Kidney capillary endothelial cell (primary cell): ENCODE measurements at regions not wholly inside any gene's neighbourhood (a gene's known extent, or its start where the extent isn't known, plus 50 kb on each side); places are given as distances from the start of the nearest gene placed in this dataset.
"Not testable (repeated sequence)": the region's sequence is repeated elsewhere in the genome, so short reads cannot be mapped to it uniquely, and the experiment has no call there.

Experiments used
- DNase-seq: peaks from one replicate; pipeline ENCODE4 v3.0.0-alpha.2; 2018; ENCODE audit warnings: low spot score

DNA sequence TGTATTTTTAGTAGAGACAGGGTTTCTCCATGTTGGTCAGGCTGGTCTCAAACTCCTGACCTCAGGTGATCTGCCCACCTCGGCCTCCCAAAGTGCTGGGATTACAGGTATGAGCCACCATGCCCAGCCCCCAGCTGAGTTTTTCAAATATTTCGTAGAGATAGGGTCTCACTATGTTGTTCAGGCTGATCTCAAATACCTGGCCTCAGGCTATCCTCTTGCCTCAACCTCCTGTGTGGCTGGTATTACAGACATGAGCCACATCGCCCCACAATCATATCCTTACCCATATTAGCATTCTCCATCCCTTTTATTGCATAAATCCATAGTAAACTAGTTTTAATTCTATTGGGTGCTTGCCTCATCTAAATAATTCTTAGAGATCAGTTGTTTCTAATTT is 157.6 kb upstream of the HEY2 start:
- DNase-seq, result not testable (repeated sequence)

DNA sequence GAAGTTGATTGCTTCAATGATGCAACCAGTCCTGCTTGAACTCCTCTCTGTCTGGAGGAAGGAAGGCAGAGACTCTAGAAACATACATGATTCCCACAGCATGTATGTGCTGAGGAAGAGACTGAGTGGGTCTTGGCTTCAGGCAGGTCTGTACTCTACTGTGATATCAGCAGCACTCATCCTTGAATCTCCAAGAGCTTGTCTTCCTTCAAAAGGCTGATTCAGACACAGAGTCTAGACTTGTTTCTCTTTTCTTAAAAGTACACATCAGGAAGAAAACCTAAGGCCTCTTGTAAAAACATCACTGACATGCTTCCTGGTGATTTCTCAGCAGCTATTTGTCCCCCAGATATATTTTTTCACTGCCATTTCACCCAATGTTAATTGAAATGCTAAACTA is 155.7 kb upstream of the HEY2 start:
- no peak for DNase-seq

DNA sequence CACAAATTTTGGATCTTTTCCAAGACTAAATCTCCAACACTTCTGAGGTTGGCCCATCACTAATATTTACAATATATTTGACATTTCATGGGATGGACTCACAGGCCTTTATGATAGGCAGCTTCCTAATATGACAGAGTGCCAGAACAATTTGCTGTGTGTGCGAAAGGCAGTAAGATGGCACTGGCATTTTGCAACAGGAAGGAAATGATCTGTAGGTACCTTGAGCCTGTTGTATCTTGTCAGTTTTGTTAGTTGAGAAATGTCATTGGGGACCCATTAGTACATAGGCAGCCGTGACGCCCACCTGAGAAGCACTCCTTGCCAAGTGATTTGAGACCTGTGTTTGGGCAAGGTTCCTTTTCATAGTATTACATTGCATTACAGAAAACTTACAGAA is 153.4 kb upstream of the HEY2 start:
- no peak for DNase-seq

DNA sequence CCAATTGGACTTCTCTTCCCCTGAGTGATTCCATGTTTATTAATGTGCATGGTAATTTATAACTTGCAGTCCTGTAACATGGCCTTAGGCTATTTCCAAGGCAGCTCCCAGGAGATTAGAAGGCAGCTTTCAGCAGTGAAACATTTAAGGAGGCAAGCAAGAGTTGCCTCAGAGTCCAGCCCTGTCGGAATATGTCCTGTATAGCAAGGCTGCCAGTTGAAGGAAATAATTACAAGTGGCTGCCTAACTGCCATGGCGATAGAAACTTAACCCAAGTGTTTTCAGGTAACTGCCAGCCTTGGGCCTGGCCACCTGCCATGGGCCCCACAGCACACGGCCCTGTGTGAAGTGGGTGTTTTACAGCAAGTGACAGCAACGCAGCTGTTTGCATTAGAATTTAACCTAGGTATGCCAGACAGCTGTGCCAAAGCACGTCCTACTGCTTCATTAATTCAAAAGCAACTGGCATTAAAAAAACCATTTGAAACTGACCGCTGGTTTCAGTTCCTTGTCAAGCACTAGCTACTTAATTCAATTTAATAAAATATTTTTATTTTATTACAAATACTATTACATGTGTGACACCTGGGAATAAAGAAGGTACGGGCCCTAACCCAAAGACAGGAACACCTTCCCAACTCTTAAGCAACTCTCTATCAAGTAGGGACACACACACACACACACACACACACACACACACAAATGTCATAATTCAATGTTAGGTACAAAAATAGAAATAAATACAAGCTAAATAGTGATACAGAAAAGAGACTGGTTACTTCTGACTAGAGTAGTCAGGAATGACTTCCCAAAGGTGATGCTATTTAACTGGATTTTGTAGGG is 151.8 kb upstream of the HEY2 start:
- DNase-seq, result no peak

DNA sequence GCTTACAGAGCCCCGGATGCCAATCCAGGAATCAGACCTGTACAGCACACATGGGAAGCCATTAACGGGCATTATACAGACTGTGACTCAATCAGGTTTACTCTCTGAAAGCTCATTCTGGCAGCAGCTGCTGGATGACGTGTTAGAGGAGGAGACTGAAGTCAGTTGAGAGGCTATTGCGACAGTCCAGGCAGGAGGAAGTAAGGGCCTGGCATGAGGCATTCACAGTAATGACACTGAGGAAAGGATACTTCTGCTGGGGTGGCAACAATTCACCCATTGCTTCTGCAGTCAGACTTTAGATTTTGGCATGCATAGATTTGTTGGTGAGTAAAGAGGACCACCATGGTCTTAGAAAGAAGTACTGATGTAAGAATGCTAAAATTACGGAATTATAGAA is 151.0 kb upstream of the HEY2 start:
- DNase-seq, result no peak

DNA sequence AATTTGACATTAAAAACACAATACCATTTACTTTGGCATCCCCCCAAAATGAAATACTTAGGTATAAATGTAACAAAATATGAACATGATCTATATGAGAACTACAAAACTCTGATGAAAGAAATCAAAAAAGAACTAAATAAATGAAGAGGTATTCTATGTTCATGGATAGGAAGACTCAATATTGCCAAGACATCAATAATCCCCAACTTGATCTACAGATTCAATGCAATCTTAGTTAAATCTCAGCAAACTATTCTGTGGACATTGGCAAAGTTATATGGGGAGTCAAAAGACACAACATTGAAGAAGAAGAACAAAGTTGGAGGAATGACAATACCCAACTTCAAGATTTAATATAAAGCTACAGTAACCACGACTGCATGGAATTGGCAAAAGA is 145.2 kb upstream of the HEY2 start:
- no peak for DNase-seq

DNA sequence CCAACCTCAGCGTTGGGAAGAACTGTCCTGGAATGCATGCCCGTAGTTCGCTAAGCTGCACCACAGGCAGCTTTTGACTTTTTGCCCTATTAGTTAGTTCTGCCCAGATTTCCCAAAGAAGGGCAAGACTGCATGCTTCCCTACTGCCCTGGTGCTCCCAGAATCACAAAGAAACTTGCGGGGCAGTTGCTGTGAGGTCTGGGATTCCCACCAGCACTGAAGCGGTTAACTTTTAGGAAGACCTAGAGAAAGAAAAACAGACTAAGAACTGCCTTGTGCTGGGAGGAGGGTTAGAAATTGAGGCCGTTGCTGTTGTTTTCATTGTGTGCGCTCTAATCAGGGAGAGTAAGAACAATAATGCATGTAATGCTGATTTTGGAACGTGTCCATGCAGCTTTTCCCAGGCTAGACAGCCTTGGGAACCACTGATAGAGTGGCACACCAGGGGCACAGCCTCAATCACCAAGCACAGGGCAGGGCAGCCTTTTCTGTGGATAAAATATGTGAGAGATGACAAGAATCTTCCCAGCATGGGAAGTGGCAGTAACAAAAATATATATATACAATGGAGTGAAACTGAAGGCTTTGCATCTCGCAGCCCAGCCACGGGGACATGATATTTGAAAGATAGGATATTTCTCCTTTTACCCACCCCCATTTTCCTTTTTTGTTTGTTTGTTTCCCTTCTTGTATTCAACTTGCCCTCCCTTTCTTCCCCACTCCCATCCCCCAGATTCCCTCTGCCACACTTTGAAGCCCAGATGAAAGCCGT is 137.7 kb upstream of the HEY2 start:
- no peak for DNase-seq

DNA sequence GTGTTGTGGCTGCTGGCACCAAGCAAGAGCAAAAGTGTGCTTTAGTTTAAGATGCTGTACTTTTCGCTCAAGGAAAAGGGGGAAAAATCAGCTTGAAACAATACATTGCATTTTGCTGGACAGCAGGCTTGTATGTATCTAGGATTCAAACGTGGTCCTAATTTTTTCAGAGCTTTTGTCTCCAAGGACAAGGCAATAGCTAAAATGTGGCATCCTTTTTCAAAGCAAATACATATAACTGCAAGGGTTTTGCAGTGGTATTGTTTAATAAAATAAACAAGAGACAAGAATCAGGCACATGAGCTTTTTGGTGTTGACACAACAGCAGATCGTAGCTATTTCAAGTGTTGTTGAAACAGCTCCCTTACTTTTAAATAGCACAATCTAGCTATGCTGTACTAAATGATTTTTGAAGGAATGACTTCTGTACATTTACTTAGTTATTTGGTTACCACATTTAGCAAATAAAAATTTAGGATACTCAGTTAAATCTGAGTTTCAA is 137.0 kb upstream of the HEY2 start:
- DNase-seq, result no peak

DNA sequence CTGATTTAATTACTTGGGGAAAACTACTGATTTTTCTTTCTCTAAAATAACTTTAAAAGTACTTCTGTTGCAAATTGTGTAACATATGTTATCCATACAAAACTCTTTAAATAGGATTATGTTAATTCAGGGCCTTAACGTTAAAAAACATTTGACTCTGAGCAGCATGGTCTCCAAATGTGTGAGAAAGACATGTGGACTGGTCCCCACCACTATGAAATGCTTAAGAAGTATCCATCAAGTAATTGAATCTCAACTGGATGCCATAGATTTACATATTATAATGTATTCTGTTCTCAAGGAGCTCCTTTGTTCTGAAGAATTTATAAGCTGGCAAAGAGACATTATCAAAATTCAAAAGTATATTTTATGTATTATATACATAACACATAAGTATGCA is 130.8 kb upstream of the HEY2 start:
- DNase-seq, result no peak

DNA sequence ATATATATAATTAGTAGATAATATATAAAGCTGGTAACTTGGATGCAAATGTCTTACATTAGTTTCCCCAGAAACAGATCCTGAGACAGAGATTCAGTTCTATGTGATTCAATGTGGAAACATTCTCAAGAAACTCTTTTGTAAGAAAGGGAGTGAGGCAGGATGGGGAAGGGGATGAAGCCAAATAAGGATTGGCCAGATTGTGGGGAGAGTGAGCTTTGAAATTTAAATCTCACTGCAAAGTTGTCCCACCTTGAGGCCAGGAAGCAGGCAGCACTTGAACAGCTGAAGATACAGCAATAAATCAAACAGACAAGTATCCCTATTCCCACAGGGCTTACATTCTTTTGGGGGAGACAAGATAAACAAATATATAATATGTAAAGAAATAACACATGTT is 126.3 kb upstream of the HEY2 start:
- no peak for DNase-seq

DNA sequence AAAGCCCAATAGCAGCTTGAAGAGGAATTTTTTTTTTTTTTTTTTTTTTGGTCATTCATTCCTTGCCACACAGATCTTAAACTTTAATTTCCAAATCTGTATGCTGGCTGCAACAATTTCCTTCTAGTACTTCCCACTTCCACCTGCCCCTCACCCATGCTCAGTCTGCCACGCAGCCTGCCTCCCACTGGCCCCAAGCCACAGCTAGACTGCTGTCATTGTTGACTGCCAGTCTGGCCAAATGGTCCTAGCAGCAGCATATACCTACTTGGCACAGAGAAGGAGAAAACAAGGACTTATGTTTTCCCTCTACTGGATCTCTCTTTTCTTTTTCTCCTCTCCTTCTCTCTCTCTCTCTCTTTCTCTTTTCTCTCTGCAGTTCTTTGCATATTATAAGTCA is 118.3 kb upstream of the HEY2 start:
- no peak for DNase-seq

DNA sequence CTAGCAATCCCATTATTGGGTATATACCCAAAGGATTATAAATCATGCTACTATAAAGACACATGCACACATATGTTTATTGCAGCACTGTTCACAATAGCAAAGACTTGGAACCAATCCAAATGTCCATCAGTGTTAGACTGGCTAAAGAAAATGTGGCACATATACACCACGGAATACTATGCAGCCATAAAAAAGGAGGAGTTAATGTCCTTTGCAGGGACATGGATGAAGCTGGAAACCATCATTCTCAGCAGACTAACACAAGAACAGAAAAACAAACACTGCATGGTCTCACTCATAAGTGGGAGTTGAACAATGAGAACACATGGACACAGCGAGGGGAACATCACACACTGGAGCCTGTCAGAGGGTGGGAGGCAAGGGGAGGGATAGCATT is 113.4 kb upstream of the HEY2 start:
- not testable (repeated sequence) for DNase-seq

DNA sequence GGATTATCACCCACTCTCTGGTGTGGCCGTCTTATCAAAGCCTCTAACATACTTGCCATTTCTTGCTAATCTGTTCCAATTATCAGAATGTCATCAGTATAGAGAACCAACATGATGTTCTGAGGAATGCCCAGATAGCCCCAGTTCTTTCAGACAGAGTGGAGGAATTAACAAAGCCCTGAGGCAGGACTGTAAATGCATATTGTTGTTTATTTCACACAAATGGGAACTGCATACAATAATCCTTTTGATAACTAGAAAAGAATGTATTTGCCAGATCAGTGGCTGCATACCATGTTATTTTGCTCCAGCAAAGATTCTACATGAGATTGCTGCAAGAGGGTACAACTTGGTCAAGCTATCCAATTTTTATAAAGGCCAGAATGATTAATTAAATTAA is 112.8 kb upstream of the HEY2 start:
- DNase-seq, result no peak

DNA sequence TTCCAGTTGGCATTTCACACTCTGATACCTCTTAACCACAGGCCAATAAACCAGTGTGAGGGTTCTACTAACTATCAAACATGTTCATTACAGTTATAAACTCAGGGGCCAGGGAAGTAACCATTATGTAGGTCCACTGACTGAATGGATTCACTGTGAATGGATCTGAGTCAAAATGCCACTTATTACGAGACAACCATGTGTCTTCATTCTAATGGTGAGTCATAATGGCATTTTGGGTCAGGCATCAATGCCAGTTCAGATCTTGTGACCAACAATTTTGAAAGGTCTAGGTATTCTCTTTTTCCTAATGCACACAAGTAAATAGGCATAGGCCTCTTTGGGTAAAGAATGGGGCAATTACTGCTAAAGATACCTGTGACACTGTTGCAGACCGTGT is 112.2 kb upstream of the HEY2 start:
- DNase-seq, result no peak

DNA sequence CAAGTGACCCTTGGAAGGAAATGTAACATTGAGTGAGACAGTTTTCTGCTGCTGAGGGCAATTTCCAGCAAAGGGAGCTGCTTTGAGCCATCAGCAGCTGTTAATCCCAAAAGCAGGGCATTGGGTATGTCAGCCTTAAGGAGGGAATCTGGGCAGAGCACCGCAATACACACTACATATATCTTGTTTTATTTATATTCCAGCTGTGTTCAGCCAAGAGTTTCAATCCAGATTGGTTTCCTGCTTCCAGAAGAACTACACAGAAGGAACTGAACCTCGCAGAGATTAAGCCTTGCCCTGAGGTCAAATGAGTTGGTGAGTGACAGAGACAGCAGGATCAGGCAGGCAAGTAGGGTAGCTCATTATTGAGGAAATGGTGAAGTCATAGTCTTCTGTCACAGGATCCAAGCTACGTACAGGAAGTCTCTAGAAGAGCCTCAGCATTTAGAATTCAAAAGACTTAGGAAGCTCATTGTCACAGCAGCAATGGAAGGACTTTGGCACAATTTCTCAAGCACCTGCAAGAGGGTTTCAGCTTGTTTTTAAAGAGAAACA is 109.9 kb upstream of the HEY2 start:
- peak; percentile 84 for DNase-seq

DNA sequence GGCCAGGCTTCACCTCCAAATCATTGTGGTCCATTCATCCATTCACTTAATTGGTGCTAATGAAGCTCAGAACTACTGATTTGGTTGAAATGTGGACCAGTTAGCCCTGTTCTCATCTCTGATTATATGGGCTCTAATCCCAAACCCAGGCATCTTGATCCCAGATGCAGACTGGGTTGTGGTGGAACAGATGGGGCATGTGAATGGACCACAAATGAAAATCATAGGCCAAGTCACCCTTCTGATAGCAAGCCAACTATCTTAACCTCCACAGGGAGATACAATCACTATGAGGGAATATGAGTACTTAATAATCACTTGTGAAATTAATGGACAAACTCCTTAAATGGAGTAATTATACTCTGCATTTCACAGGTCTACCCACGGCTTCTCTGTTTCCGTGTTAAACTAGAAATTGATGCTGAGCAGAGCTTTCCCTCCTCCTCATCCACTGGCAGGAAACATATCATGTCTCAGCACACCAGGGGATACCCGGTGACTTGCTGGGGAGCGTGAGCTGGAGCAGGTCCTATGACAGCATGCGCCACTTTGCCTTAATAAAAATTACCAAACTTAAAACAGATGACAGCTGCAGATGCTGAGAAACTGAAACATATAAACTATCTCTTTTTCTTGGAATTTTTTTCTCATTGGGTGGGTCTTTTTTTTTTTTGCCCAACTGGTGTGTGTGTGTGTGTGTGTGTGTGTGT is 108.8 kb upstream of the HEY2 start:
- DNase-seq, result no peak

DNA sequence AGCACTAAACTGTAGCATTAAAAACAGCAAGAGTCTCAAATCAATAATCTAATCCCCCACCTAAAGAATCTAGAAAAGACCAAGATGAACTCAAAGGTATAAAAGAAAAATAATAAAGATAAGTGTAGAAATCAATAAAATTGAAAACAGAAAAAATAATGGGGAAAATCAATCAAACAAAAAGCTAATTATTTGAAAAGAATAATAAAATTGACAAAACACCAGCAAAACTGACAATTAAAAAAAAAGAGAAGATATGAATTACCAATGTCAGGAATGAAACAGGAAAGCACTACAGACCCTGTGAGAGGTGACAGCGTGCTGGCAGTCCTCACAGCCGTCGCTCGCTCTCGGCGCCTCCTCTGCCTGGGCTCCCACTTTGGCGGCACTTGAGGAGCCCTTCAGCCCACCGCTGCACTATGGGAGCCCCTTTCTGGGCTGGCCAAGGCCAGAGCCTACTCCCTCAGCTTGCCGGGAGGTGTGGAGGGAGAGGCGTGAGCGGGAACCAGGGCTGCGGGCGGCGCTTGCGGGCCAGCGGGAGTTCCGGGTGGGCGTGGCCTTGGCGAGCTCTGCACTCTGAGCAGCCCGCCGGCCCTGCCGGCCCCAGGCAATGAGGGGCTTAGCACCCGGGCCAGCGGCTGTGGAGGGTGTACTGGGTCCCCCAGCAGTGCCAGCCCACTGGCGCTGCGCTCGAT is 105.3 kb upstream of the HEY2 start:
- not testable (repeated sequence) for DNase-seq

DNA sequence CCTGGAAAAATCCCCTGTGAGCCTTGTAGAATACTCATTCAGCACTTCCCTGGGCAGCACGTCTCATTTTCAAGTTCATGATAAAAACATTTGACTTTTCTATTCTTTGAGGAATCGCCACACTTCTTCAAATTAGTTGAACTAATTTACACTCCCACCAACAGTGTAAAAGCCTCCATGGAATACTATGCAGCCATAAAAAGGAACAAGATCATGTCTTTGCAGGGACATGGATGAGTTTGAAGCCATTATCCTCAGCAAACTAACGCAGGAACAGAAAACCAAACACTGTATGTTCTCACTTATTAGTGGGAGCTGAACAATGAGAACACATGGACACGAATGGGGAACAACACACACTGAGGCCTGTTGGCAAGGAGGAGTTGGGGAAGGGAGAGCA is 102.0 kb upstream of the HEY2 start:
- DNase-seq, result no peak

DNA sequence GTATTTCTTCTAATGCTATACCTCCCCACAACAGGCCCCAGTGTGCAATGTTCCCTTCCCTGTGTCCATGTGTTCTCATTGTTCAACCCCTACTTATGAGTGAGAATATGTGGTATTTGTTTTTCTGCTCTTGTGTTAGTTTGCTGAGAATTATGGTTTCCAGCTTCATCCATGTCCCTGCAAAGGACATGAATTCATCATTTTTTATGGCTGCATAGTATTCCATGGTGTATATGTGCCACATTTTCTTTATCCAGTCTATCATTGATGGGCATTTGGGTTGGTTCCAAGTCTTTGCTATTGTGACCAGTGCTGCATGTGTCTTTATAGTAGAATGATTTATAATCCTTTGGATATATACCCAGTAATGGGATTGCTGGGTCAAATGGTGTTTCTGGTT is 95.7 kb upstream of the HEY2 start:
- DNase-seq, result not testable (repeated sequence)

DNA sequence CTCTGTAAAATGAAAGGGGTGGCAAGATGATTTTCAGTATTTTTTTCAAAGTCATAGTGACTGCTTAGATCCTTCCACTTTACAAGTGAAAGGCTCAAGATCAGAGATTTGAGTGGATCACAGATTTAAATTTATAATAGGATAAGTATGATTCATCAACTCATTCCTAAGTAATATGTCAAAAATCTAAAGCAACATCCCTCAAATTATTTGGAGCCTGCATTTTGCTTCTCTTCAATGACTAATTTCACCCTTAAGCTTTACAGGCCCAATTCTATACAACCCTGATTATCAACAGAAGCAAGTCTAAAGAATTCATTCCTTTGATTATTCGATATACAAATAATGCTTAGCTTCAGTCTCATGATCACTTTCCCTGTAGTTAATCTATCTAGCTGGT is 93.9 kb upstream of the HEY2 start:
- DNase-seq, result no peak

DNA sequence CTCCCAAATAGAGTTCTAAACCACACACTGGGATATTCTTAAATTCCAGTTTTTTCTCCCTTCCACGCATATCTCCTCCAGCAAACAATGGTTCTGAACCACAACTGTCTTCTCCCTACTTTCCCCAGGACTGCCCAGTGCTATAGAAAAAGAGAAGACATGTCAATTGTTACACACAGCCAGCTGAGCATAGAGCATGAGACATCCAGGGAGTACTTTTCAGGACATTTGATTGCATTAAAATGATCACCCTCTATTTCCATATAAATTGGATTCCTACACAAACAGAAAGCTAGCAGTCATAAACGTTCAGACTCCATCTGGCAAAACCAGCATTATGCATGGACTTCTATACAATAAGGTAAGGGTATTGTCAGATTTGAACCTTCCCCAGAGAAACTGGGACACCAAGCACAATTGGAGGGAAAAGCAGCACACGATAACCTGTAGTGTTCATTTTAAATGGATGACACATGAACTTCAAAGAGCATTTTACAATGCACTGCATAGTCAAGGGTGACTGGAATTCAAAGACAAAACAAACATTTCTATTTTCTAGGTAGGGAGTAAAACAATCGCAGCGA is 93.1 kb upstream of the HEY2 start:
- DNase-seq, result no peak
